HFFc6 (cell line): ENCODE measurements at regions not wholly inside any gene's neighbourhood (a gene's known extent, or its start where the extent isn't known, plus 50 kb on each side); places are given as distances from the start of the nearest gene placed in this dataset.

ENCODE experiments used
- DNase-seq: peaks from one replicate; pipeline ENCODE4 v3.0.0-alpha.2; 2018
- H3K27ac Mint-ChIP-seq: 2 replicates; pipeline ENCODE4 v1.8.0; 2020; ENCODE audit warnings: mild to moderate bottlenecking, mixed read lengths
- H3K27me3 Mint-ChIP-seq: 2 replicates; pipeline ENCODE4 v1.8.0; 2021; ENCODE audit warnings: mild to moderate bottlenecking, moderate library complexity, mixed read lengths; ENCODE audit not compliant: insufficient read depth
- H3K36me3 Mint-ChIP-seq: 2 replicates; pipeline ENCODE4 v1.8.0; 2021; ENCODE audit warnings: low read depth, mixed read lengths
- H3K4me1 Mint-ChIP-seq: 2 replicates; pipeline ENCODE4 v1.8.0; 2020; ENCODE audit warnings: low read depth, mixed read lengths
- H3K4me3 Mint-ChIP-seq: 2 replicates; pipeline ENCODE4 v1.8.0; 2020; ENCODE audit warnings: mild to moderate bottlenecking, moderate library complexity, mixed read lengths
- H3K9me3 Mint-ChIP-seq: 2 replicates; pipeline ENCODE4 v1.8.0; 2020; ENCODE audit warnings: mild to moderate bottlenecking, mixed read lengths
- CTCF ChIP-seq: fragments of 200-600 bp; sonication (generic); IDR thresholded peaks from 2 replicates; pipeline ENCODE4 v1.5.0; 2021; ENCODE audit warnings: antibody characterized with exemption, mild to moderate bottlenecking

GRCh38 chr12:33304176-33304575 is 135.4 kb downstream of the SYT10 start:
- H3K27ac Mint-ChIP-seq, result no peak overlapping the region
- H3K9me3 Mint-ChIP-seq, result peaks cover 35% of the 10 kb centered on the region
- H3K27me3 Mint-ChIP-seq, result no peaks in the 10 kb centered on the region; the same call in none of the 2 replicates
- no peaks in the 10 kb centered on the region for H3K36me3 Mint-ChIP-seq
- H3K4me1 Mint-ChIP-seq, result no peaks in the 10 kb centered on the region
- no peak for TF ChIP-seq CTCF
- DNase-seq, result no peak
- no peak overlapping the region for H3K4me3 Mint-ChIP-seq

GRCh38 chr12:33296529-33296928 is 143.1 kb downstream of the SYT10 start:
- no peaks in the 10 kb centered on the region for H3K27me3 Mint-ChIP-seq
- H3K4me3 Mint-ChIP-seq, result no peak overlapping the region
- TF ChIP-seq CTCF, result no peak
- peaks cover 40% of the 10 kb centered on the region for H3K9me3 Mint-ChIP-seq
- no peaks in the 10 kb centered on the region for H3K4me1 Mint-ChIP-seq
- DNase-seq, result no peak
- no peaks in the 10 kb centered on the region for H3K36me3 Mint-ChIP-seq
- no peak overlapping the region for H3K27ac Mint-ChIP-seq

GRCh38 chr12:33290703-33291102 is 148.9 kb downstream of the SYT10 start:
- no peak overlapping the region for H3K4me3 Mint-ChIP-seq
- no peak for TF ChIP-seq CTCF
- H3K27me3 Mint-ChIP-seq, result no peaks in the 10 kb centered on the region
- no peak for DNase-seq
- no peak overlapping the region for H3K27ac Mint-ChIP-seq
- H3K36me3 Mint-ChIP-seq, result no peaks in the 10 kb centered on the region; the same call in 1 of the 2 replicates
- H3K9me3 Mint-ChIP-seq, result peaks cover 53% of the 10 kb centered on the region
- no peaks in the 10 kb centered on the region for H3K4me1 Mint-ChIP-seq

- no peak for DNase-seq
- no peaks in the 10 kb centered on the region for H3K36me3 Mint-ChIP-seq
- no peak overlapping the region for H3K4me3 Mint-ChIP-seq
- peaks cover 80% of the 10 kb centered on the region for H3K9me3 Mint-ChIP-seq
- no peaks in the 10 kb centered on the region for H3K4me1 Mint-ChIP-seq
- no peaks in the 10 kb centered on the region for H3K27me3 Mint-ChIP-seq
- no peak overlapping the region for H3K27ac Mint-ChIP-seq
- TF ChIP-seq CTCF, result no peak
Observed at GRCh38 chr12:33283054-33283453, 156.6 kb downstream of the SYT10 start.

- Mint-ChIP-seq H3K9me3 (peaks cover 73% of the 10 kb centered on the region), H3K27ac (no peak overlapping the region), H3K36me3 (no peaks in the 10 kb centered on the region), H3K4me3 (no peak overlapping the region), H3K4me1 (no peaks in the 10 kb centered on the region), H3K27me3 (no peaks in the 10 kb centered on the region)
- TF ChIP-seq CTCF, result no peak
- DNase-seq, result no peak
Observed at GRCh38 chr12:33277376-33277775, 162.2 kb downstream of the SYT10 start.

GRCh38 chr12:33267641-33268040 is 172.0 kb downstream of the SYT10 start:
- H3K36me3 Mint-ChIP-seq, result no peaks in the 10 kb centered on the region
- no peak overlapping the region for H3K4me3 Mint-ChIP-seq
- TF ChIP-seq CTCF, result no peak
- peaks cover 42% of the 10 kb centered on the region for H3K9me3 Mint-ChIP-seq
- H3K27ac Mint-ChIP-seq, result no peak overlapping the region
- no peaks in the 10 kb centered on the region for H3K4me1 Mint-ChIP-seq
- no peak for DNase-seq
- no peaks in the 10 kb centered on the region; the same call in 1 of the 2 replicates for H3K27me3 Mint-ChIP-seq
